ENCODE measurements at regions not wholly inside any gene's neighbourhood (a gene's known extent, or its start where the extent isn't known, plus 50 kb on each side); places are given as distances from the start of the nearest gene placed in this dataset.

DNA sequence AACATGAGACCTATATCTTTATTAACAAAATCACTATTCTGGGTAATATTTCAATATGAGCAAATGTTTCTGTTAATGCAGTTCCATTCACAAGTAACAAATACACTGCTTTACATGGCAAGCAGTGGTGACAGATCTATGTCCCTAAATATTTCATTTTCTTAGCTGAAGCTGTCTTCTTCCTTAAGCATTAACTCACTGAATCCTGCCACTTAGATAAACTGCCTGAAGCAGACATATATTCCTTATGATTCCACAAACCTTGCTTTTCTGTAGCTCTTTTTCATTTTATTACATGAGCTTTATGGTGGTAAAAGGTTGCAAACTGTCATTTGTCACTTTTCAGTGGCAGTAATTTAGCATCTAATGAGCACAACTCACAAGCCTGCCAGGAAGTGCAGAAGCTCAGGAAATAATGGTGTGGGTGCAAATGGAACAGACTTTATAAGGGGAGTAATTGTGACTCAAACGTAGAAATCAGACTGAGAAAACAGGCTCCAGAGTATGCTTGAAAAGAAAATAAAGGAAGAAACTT lies 217.2 kb downstream of the XPNPEP1 start:
- Histone ChIP-seq H3K36me3 (replicated peaks in 1 of 2; ENCODE audit: control extremely low read depth in 1 of 2, control insufficient read depth in 1 of 2, extremely low read depth in 1 of 2, insufficient read depth in 2 of 2, low read length in 1 of 2) (no peaks in the 10 kb centered on the region), H4K20me1 (ENCODE audit: control insufficient read depth, insufficient read depth, low read length, poor library complexity, severe bottlenecking) (no peaks in the 10 kb centered on the region), H3K9me3 (ENCODE audit: control extremely low read depth in 1 of 3, control insufficient read depth in 2 of 3, insufficient read depth in 1 of 3, low read length in 2 of 3) (peaks cover 0 to 3% (median 0%) of the 10 kb centered on the region in 3 donors), H3K4me2 (replicated peaks; ENCODE audit: low read depth, low read length, poor library complexity, severe bottlenecking) (no peak overlapping the region), H2AFZ (ENCODE audit: insufficient read depth, low read depth, low read length, poor library complexity, severe bottlenecking) (no peak overlapping the region), H3K9ac (ENCODE audit: low read length) (no peak overlapping the region), H3K4me3 (ENCODE audit: control extremely low read depth in 1 of 5, extremely low read depth in 1 of 5, insufficient read depth in 1 of 5, low read depth in 2 of 5, low read length in 4 of 5) (no peak overlapping the region), H3K79me2 (ENCODE audit: control insufficient read depth, insufficient read depth, low read length) (no peaks in the 10 kb centered on the region), H3K4me1 (ENCODE audit: control insufficient read depth in 2 of 2, insufficient read depth in 2 of 2, low read length in 2 of 2) (no peaks in the 10 kb centered on the region), H3K27ac (ENCODE audit: low read length in 2 of 2) (no peak overlapping the region), H3K27me3 (replicated peaks in 1 of 4; ENCODE audit: control extremely low read depth in 1 of 4, control insufficient read depth in 3 of 4, insufficient read depth in 4 of 4, low read length in 3 of 4) (no peaks in the 10 kb centered on the region)
- no peak for DNase-seq
- intact Hi-C loops (cut with micrococcal nuclease) = no loop called here
- CTCF ChIA-PET = no interaction called here
- 43% methylated on average over 1 of the region's 1 CpG for whole genome bisulfite sequencing (ENCODE audit: insufficient coverage)
- Mint-ChIP-seq H3K4me3 (no peak overlapping the region), H3K27me3 (no peaks in the 10 kb centered on the region), H3K4me1 (no peaks in the 10 kb centered on the region), H3K9me3 (ENCODE audit: insufficient read depth) (peaks cover 8% of the 10 kb centered on the region), H3K27ac (no peak overlapping the region)
- TF ChIP-seq, protein P1, sequence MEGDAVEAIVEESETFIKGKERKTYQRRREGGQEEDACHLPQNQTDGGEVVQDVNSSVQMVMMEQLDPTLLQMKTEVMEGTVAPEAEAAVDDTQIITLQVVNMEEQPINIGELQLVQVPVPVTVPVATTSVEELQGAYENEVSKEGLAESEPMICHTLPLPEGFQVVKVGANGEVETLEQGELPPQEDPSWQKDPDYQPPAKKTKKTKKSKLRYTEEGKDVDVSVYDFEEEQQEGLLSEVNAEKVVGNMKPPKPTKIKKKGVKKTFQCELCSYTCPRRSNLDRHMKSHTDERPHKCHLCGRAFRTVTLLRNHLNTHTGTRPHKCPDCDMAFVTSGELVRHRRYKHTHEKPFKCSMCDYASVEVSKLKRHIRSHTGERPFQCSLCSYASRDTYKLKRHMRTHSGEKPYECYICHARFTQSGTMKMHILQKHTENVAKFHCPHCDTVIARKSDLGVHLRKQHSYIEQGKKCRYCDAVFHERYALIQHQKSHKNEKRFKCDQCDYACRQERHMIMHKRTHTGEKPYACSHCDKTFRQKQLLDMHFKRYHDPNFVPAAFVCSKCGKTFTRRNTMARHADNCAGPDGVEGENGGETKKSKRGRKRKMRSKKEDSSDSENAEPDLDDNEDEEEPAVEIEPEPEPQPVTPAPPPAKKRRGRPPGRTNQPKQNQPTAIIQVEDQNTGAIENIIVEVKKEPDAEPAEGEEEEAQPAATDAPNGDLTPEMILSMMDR (IDR thresholded peaks at IDR 0.05) = no peak
- TF ChIP-seq EZH2 (IDR thresholded peaks at IDR 0.05; ENCODE audit: borderline replicate concordance, insufficient read depth, low read depth, low read length, poor library complexity, severe bottlenecking) = no peak
- ATAC-seq (ENCODE audit: low read depth) = no peak
- POLR2A ChIA-PET = no interaction called here

DNA sequence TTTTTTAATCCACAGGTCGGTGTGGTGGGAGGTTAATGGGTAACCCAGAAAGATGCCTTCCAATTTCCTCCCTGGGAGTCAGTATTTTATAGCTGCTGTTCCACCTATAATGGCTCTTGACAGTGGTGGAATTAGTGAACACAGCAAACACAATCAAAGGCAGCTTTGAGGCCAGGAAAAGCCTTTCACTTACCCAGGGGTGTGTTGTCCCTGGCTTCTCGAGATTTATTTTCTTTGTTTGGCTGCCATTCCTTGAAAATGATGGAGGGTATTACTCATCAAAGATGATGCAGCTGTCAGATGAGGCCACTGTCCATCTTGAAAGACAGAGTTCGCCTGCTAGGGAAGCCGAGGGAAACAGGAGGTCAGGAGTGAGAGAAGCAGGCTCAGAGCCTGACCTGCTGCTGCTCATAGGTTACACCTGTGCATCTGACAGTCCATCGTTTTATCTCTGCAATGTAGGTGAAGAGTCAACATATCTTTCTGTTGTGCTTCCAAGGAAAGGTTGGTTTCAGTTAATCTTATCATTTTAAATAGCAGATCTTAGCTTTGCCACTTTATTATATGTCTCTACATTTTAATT lies 221.6 kb downstream of the XPNPEP1 start:
- Mint-ChIP-seq H3K4me1 (no peaks in the 10 kb centered on the region), H3K9me3 (ENCODE audit: insufficient read depth) (peaks cover 2% of the 10 kb centered on the region), H3K4me3 (no peak overlapping the region), H3K27ac (no peak overlapping the region), H3K27me3 (no peaks in the 10 kb centered on the region)
- Histone ChIP-seq H2AFZ (ENCODE audit: insufficient read depth, low read depth, low read length, poor library complexity, severe bottlenecking) (no peak overlapping the region), H3K36me3 (replicated peaks in 1 of 2; ENCODE audit: control extremely low read depth in 1 of 2, control insufficient read depth in 1 of 2, extremely low read depth in 1 of 2, insufficient read depth in 2 of 2, low read length in 1 of 2) (no peaks in the 10 kb centered on the region), H4K20me1 (ENCODE audit: control insufficient read depth, insufficient read depth, low read length, poor library complexity, severe bottlenecking) (no peaks in the 10 kb centered on the region), H3K4me3 (ENCODE audit: control extremely low read depth in 1 of 5, extremely low read depth in 1 of 5, insufficient read depth in 1 of 5, low read depth in 2 of 5, low read length in 4 of 5) (no peak overlapping the region), H3K9me3 (ENCODE audit: control extremely low read depth in 1 of 3, control insufficient read depth in 2 of 3, insufficient read depth in 1 of 3, low read length in 2 of 3) (peaks cover 0 to 3% (median 0%) of the 10 kb centered on the region in 3 donors), H3K27ac (ENCODE audit: low read length in 2 of 2) (no peak overlapping the region), H3K79me2 (ENCODE audit: control insufficient read depth, insufficient read depth, low read length) (no peaks in the 10 kb centered on the region), H3K4me1 (ENCODE audit: control insufficient read depth in 2 of 2, insufficient read depth in 2 of 2, low read length in 2 of 2) (no peaks in the 10 kb centered on the region), H3K9ac (ENCODE audit: low read length) (no peak overlapping the region), H3K4me2 (replicated peaks; ENCODE audit: low read depth, low read length, poor library complexity, severe bottlenecking) (no peak overlapping the region), H3K27me3 (replicated peaks in 1 of 4; ENCODE audit: control extremely low read depth in 1 of 4, control insufficient read depth in 3 of 4, insufficient read depth in 4 of 4, low read length in 3 of 4) (no peaks in the 10 kb centered on the region)
- ATAC-seq (ENCODE audit: low read depth) (no peak), DNase-seq (no peak)
- intact Hi-C loops (cut with micrococcal nuclease) = no loop called here
- CTCF ChIA-PET = no interaction called here
- POLR2A ChIA-PET = no interaction called here
- TF ChIP-seq, protein P1 (IDR thresholded peaks at IDR 0.05) = no peak
- no peak for TF ChIP-seq EZH2 (IDR thresholded peaks at IDR 0.05; ENCODE audit: borderline replicate concordance, insufficient read depth, low read depth, low read length, poor library complexity, severe bottlenecking)
- WGBS (ENCODE audit: insufficient coverage) = 89% methylated on average over 2 of the region's 5 CpGs

Measured in B cell (primary cell).